ENCODE measurements at regions not wholly inside any gene's neighbourhood (a gene's known extent, or its start where the extent isn't known, plus 50 kb on each side); places are given as distances from the start of the nearest gene placed in this dataset.

DNA sequence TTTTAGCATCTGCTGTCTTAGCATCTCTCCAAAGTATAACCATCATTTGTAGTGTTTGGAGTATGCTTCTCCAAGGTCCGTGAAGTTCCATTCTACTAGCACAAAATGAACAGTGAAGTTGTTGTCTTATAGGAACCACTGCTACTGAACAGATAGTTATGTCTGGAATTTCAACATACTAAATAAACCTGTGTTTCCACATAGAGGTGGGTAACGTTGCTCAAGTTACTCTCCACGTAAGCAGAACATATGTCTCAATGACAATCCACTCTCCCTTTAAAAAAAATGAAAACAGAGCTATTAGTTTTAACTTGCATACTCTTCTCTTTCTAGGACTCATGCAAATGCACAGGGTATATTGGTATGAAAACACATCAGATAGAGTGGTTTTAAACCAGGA lies 184.3 kb upstream of the TRPC4 start:
- no peak for DNase-seq
- CTCF ChIA-PET, result no interaction called here
- intact Hi-C loops (cut with micrococcal nuclease), result no loop called here

GRCh38 chr13:38046049-38046376 lies 176.4 kb upstream of the TRPC4 start:
- H3K4me3 ChIP-seq (ENCODE audit: low read length), result no peak overlapping the region
- no peaks in the 10 kb centered on the region for H3K9me3 ChIP-seq (ENCODE audit: low read length)
- no peaks in the 10 kb centered on the region for H3K4me1 ChIP-seq (ENCODE audit: insufficient read depth, low read length)
- H3F3A ChIP-seq (ENCODE audit: low read length, unreplicated experiment), result no peaks in the 10 kb centered on the region
- no peak overlapping the region for H3K9ac ChIP-seq (ENCODE audit: low read length)
- intact Hi-C loops (cut with micrococcal nuclease), result loop anchor here (1.0 to 5.0 kb wide), 2 partner anchors 175 to 279 kb away; no protein-coding TSS in a partner anchor
- no peak overlapping the region for H3K27ac ChIP-seq (ENCODE audit: low read length)
- no peaks in the 10 kb centered on the region for H3K9me2 ChIP-seq (replicated peaks; ENCODE audit: low read length)
- peak overlapping the region; percentile 32; the same call in 1 of the 2 replicates for H2AFZ ChIP-seq (ENCODE audit: low read length)
- ATAC-seq, result no peak
- DNase-seq, result no peak
- TF ChIP-seq EZH2phosphoT487 (IDR thresholded peaks at IDR 0.05; ENCODE audit: borderline replicate concordance, low read length) (no peak), EZH2 (IDR thresholded peaks at IDR 0.05; ENCODE audit: low read length, unreplicated experiment) (no peak)
- ChIA-PET POLR2A (ENCODE audit: unreplicated experiment) (no interaction called here), CTCF (interaction anchor here (0.6 kb wide), 1 partner anchor 1098 kb away, joined by 3 read pairs; no protein-coding TSS in a partner anchor)
- no peaks in the 10 kb centered on the region for H3K27me3 ChIP-seq (ENCODE audit: low read length)
- no peaks in the 10 kb centered on the region for H4K20me1 ChIP-seq (ENCODE audit: low read length)
- no peak overlapping the region for H3K4me2 ChIP-seq (ENCODE audit: low read length)
- no peaks in the 10 kb centered on the region for H3K79me2 ChIP-seq (ENCODE audit: low read length)
- H3K36me3 ChIP-seq (ENCODE audit: low read depth, low read length), result no peaks in the 10 kb centered on the region
- BruUV-seq (replicated peaks), result no TSS peak

More for the DNA sequence above, 184.3 kb upstream of the TRPC4 start:
- no peaks in the 10 kb centered on the region for H3K36me3 ChIP-seq (ENCODE audit: low read depth, low read length)
- no peaks in the 10 kb centered on the region for H3K79me2 ChIP-seq (ENCODE audit: low read length)
- no peak overlapping the region for H3K4me3 ChIP-seq (ENCODE audit: low read length)
- H3K9me3 ChIP-seq (ENCODE audit: low read length), result no peaks in the 10 kb centered on the region
- no peak overlapping the region for H3K4me2 ChIP-seq (ENCODE audit: low read length)
- no peaks in the 10 kb centered on the region for H3K4me1 ChIP-seq (ENCODE audit: insufficient read depth, low read length)
- H3K27ac ChIP-seq (ENCODE audit: low read length), result no peak overlapping the region
- no peaks in the 10 kb centered on the region for H4K20me1 ChIP-seq (ENCODE audit: low read length)
- H3F3A ChIP-seq (ENCODE audit: low read length, unreplicated experiment), result no peaks in the 10 kb centered on the region
- no TSS peak for BruUV-seq (replicated peaks)
- H3K9me2 ChIP-seq (replicated peaks; ENCODE audit: low read length), result no peaks in the 10 kb centered on the region
- ATAC-seq, result no peak
- H3K27me3 ChIP-seq (ENCODE audit: low read length), result no peaks in the 10 kb centered on the region
- H3K9ac ChIP-seq (ENCODE audit: low read length), result no peak overlapping the region
- POLR2A ChIA-PET (ENCODE audit: unreplicated experiment), result no interaction called here
- H2AFZ ChIP-seq (ENCODE audit: low read length), result no peak overlapping the region
- TF ChIP-seq, protein P1, sequence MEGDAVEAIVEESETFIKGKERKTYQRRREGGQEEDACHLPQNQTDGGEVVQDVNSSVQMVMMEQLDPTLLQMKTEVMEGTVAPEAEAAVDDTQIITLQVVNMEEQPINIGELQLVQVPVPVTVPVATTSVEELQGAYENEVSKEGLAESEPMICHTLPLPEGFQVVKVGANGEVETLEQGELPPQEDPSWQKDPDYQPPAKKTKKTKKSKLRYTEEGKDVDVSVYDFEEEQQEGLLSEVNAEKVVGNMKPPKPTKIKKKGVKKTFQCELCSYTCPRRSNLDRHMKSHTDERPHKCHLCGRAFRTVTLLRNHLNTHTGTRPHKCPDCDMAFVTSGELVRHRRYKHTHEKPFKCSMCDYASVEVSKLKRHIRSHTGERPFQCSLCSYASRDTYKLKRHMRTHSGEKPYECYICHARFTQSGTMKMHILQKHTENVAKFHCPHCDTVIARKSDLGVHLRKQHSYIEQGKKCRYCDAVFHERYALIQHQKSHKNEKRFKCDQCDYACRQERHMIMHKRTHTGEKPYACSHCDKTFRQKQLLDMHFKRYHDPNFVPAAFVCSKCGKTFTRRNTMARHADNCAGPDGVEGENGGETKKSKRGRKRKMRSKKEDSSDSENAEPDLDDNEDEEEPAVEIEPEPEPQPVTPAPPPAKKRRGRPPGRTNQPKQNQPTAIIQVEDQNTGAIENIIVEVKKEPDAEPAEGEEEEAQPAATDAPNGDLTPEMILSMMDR (conservative IDR thresholded peaks at IDR 0.05; ENCODE audit: low read depth, low read length), result no peak
- TF ChIP-seq EZH2phosphoT487 (IDR thresholded peaks at IDR 0.05; ENCODE audit: borderline replicate concordance, low read length) (no peak), EZH2 (IDR thresholded peaks at IDR 0.05; ENCODE audit: low read length, unreplicated experiment) (no peak)

- BruUV-seq (replicated peaks), result no TSS peak
- no peaks in the 10 kb centered on the region for H3F3A ChIP-seq (ENCODE audit: low read length, unreplicated experiment)
- peak; percentile 51 for DNase-seq
- no peak overlapping the region for H3K9ac ChIP-seq (ENCODE audit: low read length)
- no peak overlapping the region for H3K27ac ChIP-seq (ENCODE audit: low read length)
- TF ChIP-seq, protein P1 (conservative IDR thresholded peaks at IDR 0.05; ENCODE audit: low read depth, low read length), result peak; percentile 69
- TF ChIP-seq EZH2 (IDR thresholded peaks at IDR 0.05; ENCODE audit: low read length, unreplicated experiment), result no peak
- TF ChIP-seq EZH2phosphoT487 (IDR thresholded peaks at IDR 0.05; ENCODE audit: borderline replicate concordance, low read length), result no peak
- H3K27me3 ChIP-seq (ENCODE audit: low read length), result no peaks in the 10 kb centered on the region
- no peak overlapping the region for H3K4me2 ChIP-seq (ENCODE audit: low read length)
- H3K4me3 ChIP-seq (ENCODE audit: low read length), result no peak overlapping the region
- ChIA-PET CTCF (interaction anchor here (0.7 kb wide), 1 partner anchor 190 kb away, joined by 3 read pairs; no protein-coding TSS in a partner anchor), POLR2A (ENCODE audit: unreplicated experiment) (no interaction called here)
- peak overlapping the region; percentile 32; the same call in 1 of the 2 replicates for H2AFZ ChIP-seq (ENCODE audit: low read length)
- intact Hi-C loops (cut with micrococcal nuclease), result loop anchor here (1.0 to 5.0 kb wide), 3 partner anchors 174 to 405 kb away; no protein-coding TSS in a partner anchor
- no peaks in the 10 kb centered on the region for H3K9me2 ChIP-seq (replicated peaks; ENCODE audit: low read length)
- no peaks in the 10 kb centered on the region for H3K9me3 ChIP-seq (ENCODE audit: low read length)
- H3K79me2 ChIP-seq (ENCODE audit: low read length), result no peaks in the 10 kb centered on the region
- peak; percentile 71 for ATAC-seq
- no peaks in the 10 kb centered on the region for H4K20me1 ChIP-seq (ENCODE audit: low read length)
- no peaks in the 10 kb centered on the region for H3K4me1 ChIP-seq (ENCODE audit: insufficient read depth, low read length)
- H3K36me3 ChIP-seq (ENCODE audit: low read depth, low read length), result no peaks in the 10 kb centered on the region
These were observed 175.9 kb upstream of the TRPC4 start for GRCh38 chr13:38045278-38046048.

Data from PC-3 (cell line).